LNCAP (cell line): ENCODE measurements at regions not wholly inside any gene's neighbourhood (a gene's known extent, or its start where the extent isn't known, plus 50 kb on each side); places are given as distances from the start of the nearest gene placed in this dataset.

ENCODE experiments used
- TF ChIP-seq, protein P1 (sequence below): fragments of 450-650 bp; IDR thresholded peaks from 2 replicates; pipeline ENCODE4 v1.5.1; 2017; ENCODE audit warnings: mild to moderate bottlenecking

DNA sequence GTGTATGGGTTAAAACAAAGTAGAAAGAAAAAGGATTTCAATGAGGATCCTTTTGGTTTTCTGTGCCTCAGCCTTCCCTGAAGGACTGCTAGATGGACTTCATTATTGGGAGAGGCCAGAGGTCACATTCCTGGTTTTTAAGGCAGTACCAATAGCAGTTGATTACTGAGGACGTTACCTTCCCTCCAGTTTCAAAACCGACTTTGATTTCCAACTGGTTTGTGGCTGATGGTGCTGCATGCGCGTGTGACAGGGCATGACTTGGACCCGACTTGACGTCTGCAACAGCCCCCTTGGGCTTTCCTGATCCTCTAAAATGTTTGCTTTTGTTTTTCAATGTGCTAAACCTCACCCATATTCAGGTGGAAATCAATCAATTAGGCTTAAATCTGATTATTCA, 314.3 kb upstream of the ARGLU1 start:
- TF ChIP-seq, protein P1, sequence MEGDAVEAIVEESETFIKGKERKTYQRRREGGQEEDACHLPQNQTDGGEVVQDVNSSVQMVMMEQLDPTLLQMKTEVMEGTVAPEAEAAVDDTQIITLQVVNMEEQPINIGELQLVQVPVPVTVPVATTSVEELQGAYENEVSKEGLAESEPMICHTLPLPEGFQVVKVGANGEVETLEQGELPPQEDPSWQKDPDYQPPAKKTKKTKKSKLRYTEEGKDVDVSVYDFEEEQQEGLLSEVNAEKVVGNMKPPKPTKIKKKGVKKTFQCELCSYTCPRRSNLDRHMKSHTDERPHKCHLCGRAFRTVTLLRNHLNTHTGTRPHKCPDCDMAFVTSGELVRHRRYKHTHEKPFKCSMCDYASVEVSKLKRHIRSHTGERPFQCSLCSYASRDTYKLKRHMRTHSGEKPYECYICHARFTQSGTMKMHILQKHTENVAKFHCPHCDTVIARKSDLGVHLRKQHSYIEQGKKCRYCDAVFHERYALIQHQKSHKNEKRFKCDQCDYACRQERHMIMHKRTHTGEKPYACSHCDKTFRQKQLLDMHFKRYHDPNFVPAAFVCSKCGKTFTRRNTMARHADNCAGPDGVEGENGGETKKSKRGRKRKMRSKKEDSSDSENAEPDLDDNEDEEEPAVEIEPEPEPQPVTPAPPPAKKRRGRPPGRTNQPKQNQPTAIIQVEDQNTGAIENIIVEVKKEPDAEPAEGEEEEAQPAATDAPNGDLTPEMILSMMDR = no peak

DNA sequence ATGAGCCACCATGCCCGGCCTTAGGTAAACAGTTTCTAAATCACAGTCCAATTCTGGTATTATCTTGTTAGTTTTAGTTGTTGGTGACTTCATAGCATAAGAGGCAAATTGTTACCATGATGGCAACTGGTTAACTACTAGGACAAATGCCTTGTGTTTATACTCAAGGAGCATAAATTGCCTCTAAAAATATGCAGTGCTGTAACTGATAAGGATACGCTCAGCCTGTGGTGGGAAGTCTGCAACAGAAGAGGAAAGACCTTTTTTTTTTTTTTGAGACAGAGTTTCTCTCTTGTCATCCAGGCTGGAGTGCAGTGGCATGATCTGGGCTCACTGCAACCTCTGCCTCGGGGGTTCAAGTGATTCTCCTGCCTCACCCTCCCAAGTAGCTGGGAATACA, 311.9 kb upstream of the ARGLU1 start:
- TF ChIP-seq, protein P1 = no peak

DNA sequence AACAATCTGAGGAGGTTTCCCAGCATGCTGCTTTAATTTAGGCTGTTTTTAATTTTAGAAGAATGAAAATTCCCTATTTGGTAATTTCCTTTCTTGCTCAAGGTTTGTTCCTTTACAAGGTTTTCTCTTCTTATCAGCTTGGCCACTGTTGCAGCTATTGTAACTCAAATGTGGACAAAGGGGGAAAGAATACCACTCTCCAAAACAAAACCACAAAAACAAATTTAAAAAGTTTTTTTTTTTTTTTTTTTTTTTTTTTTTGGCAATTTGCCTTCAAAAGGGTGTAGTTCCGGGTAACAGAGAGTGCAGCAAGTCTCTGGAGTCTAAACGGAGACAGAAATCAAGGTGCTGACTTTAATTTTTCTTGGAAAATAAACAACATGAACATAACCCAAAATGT, 306.4 kb upstream of the ARGLU1 start:
- TF ChIP-seq, protein P1 = no peak

DNA sequence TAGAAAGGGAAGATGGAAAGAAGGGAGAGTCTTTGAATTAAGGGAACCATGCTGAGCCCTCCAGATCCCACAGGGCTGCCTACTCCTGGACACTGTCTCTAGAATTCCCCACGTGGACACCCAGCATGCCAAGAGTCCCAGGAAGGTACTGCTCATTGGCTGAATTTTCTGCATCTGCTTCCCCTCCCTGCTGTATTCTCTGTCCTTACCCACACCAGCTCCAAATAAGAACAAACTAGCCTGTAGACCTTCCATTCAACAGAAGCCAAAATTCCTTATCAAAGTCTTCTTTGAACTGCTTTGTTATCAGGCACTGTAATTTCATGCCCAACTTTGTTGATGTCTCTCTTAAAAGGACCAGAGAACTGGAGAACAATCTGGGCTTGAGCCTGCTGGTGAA, 305.9 kb upstream of the ARGLU1 start:
- TF ChIP-seq, protein P1 = no peak

DNA sequence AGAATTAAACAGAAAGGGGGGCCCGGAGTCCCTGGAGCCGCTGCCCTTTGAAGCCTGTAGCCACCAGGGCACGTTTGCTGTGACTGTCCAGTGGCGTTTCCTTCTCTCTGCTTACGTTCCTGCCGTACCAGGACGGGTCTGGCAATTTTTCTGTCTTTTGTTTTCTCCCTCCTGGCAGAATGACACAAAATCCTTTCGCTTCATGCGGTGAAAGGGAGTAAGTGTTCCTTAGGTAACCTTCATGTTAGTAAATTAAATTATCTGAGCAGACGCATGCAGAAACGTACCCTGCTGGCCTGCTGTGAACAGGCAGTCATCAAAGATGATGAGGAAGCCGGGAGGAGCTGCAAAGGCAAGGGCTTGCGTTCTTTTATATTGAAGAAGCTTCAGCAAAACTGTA, 299.3 kb upstream of the ARGLU1 start:
- TF ChIP-seq, protein P1 = no peak

DNA sequence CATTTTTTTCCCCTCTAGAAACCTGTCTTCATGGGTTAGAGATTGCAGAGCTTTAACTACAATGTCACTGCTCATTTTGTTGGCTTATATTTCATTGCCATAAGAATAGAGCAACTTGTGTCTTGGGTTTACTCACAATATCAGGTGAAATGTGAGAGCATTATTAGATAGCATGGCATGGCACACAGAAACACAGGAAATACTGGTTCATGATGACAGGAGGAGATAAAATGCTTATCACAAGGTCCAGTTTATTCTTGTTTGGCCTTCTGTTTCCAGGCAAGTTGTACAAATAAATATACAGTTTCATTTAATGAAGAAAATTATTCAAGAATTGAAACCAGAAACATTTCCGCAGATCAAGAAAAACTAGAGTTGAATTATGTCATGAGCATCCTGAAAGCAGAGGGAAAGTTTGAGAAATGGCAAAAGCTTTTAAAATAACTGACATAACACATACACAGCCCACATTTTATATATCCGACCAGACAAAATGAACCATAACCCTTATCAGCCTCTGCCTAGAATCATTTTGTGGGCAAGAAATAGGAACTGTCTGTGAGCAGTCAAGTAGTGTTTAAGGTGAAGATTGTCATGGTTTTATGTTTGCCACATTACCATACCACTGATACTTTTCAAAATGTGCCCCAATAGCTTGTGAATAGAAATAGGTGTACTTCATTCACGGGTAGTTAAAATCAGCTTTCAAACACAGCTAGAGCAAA, 297.9 kb upstream of the ARGLU1 start:
- TF ChIP-seq, protein P1 = no peak

DNA sequence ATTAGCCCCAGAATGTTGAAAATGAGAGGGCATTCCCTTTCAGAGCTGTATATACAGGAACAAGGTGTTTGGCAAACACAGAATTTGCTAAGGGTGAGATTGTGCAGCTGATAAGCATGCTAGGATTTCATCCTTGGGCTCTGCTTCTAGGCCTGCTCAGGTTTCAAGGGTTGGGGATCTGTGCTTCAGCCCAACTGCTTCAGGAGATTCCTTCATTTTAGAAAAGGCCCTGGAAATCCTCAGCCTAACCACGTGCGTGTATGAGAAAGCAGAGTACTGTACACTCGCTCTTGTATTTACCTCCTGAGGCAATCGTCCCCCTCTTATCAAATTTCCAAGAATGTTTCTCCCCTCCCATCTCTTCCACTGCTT, 291.6 kb upstream of the ARGLU1 start:
- TF ChIP-seq, protein P1 = no peak
